Astrocyte (in vitro differentiated cells and primary cell): ENCODE measurements at regions not wholly inside any gene's neighbourhood (a gene's known extent, or its start where the extent isn't known, plus 50 kb on each side); places are given as distances from the start of the nearest gene placed in this dataset.

Experiments
- DNase-seq: peaks from one replicate; pipeline ENCODE4 v3.0.0-alpha.2; 2010; ENCODE audit warnings: low read depth
- FAIRE-seq: peaks from 2 replicates; lab custom pipeline; 2011; peaks lifted over from hg19 to GRCh38; lab: Jason Lieb, UNC
- H2AFZ ChIP-seq: 2 replicates; pipeline ENCODE4 v1.6.0; 2012; ENCODE audit warnings: low read depth, low read length, inconsistent platforms
- H3K27ac ChIP-seq: 2 replicates; pipeline ENCODE4 v1.5.1; 2011; ENCODE audit warnings: low read depth, low read length, inconsistent platforms
- H3K27me3 ChIP-seq: 2 replicates; pipeline ENCODE4 v1.6.0; 2011; ENCODE audit warnings: low read length, inconsistent platforms; ENCODE audit not compliant: insufficient read depth
- H3K36me3 ChIP-seq: 2 replicates; pipeline ENCODE4 v1.5.1; 2011; ENCODE audit warnings: low read length, inconsistent platforms; ENCODE audit not compliant: insufficient read depth
- H3K4me1 ChIP-seq: 2 replicates; pipeline ENCODE4 v1.5.1; 2011; ENCODE audit warnings: low read length, inconsistent platforms; ENCODE audit not compliant: insufficient read depth
- H3K4me2 ChIP-seq: 2 replicates; pipeline ENCODE4 v1.6.0; 2012; ENCODE audit warnings: low read length, inconsistent platforms
- H3K4me3 ChIP-seq: 2 replicates; pipeline ENCODE4 v1.5.1; 2011; ENCODE audit warnings: low read depth, mild to moderate bottlenecking, low read length, inconsistent platforms; ENCODE audit not compliant: insufficient read depth
- H3K79me2 ChIP-seq: 2 replicates; pipeline ENCODE4 v1.6.0; 2012; ENCODE audit warnings: mild to moderate bottlenecking, low read length, inconsistent platforms; ENCODE audit not compliant: insufficient read depth
- H3K9ac ChIP-seq: 2 replicates; pipeline ENCODE4 v1.6.0; 2012; ENCODE audit warnings: mild to moderate bottlenecking, low read length, inconsistent platforms
- H3K9me3 ChIP-seq: 2 replicates; pipeline ENCODE4 v1.5.1; 2012; ENCODE audit warnings: low read depth, mild to moderate bottlenecking, low read length, inconsistent platforms; ENCODE audit not compliant: insufficient read depth
- H4K20me1 ChIP-seq: 2 replicates; pipeline ENCODE4 v1.6.0; 2012; ENCODE audit warnings: low read length, inconsistent platforms; ENCODE audit not compliant: insufficient read depth
- H3K27ac Mint-ChIP-seq: one replicate; pipeline ENCODE4 v1.8.0; 2021; ENCODE audit warnings: mild to moderate bottlenecking, mixed read lengths; ENCODE audit not compliant: unreplicated experiment
- H3K27me3 Mint-ChIP-seq: one replicate; pipeline ENCODE4 v1.8.0; 2021; ENCODE audit warnings: low read depth, mixed read lengths; ENCODE audit not compliant: unreplicated experiment
- H3K36me3 Mint-ChIP-seq: one replicate; pipeline ENCODE4 v1.8.0; 2021; ENCODE audit warnings: low read depth, mixed read lengths; ENCODE audit not compliant: unreplicated experiment
- H3K4me1 Mint-ChIP-seq: one replicate; pipeline ENCODE4 v1.8.0; 2021; ENCODE audit warnings: low read depth, mixed read lengths; ENCODE audit not compliant: unreplicated experiment
- H3K4me3 Mint-ChIP-seq: one replicate; pipeline ENCODE4 v1.8.0; 2021; ENCODE audit warnings: mild to moderate bottlenecking, moderate library complexity, mixed read lengths; ENCODE audit not compliant: unreplicated experiment
- H3K9me3 Mint-ChIP-seq: one replicate; pipeline ENCODE4 v1.8.0; 2021; ENCODE audit warnings: mild to moderate bottlenecking, mixed read lengths; ENCODE audit not compliant: unreplicated experiment
- EZH2 ChIP-seq: IDR thresholded peaks from 2 replicates; pipeline ENCODE4 v1.6.1; 2012; ENCODE audit warnings: mild to moderate bottlenecking, low read length, inconsistent platforms; ENCODE audit not compliant: insufficient read depth
- TF ChIP-seq, protein P1 (sequence below): IDR thresholded peaks from 2 replicates; pipeline ENCODE4 v1.5.1; 2011; ENCODE audit warnings: low read depth, mild to moderate bottlenecking, inconsistent platforms, low read length, moderate library complexity; ENCODE audit not compliant: insufficient read depth

GRCh38 chr12:107386569-107386968 is 293.2 kb upstream of the CRY1 start:
- H3K9ac ChIP-seq, result no peak overlapping the region
- no peak overlapping the region for H3K4me3 ChIP-seq
- H3K79me2 ChIP-seq, result no peaks in the 10 kb centered on the region
- H3K27ac Mint-ChIP-seq, result no peak overlapping the region
- H3K27ac ChIP-seq, result no peak overlapping the region
- no peak overlapping the region for H3K4me3 Mint-ChIP-seq
- no peaks in the 10 kb centered on the region for H3K27me3 ChIP-seq
- no peak for DNase-seq
- no peak overlapping the region for H3K4me2 ChIP-seq
- peaks cover 8% of the 10 kb centered on the region for H3K4me1 ChIP-seq
- H2AFZ ChIP-seq, result no peak overlapping the region
- no peaks in the 10 kb centered on the region for H3K36me3 ChIP-seq
- H3K9me3 Mint-ChIP-seq, result peaks cover 9% of the 10 kb centered on the region
- FAIRE-seq, result no peak
- no peaks in the 10 kb centered on the region for H4K20me1 ChIP-seq
- peaks cover 3% of the 10 kb centered on the region for H3K9me3 ChIP-seq
- TF ChIP-seq EZH2, result no peak
- TF ChIP-seq, protein P1, sequence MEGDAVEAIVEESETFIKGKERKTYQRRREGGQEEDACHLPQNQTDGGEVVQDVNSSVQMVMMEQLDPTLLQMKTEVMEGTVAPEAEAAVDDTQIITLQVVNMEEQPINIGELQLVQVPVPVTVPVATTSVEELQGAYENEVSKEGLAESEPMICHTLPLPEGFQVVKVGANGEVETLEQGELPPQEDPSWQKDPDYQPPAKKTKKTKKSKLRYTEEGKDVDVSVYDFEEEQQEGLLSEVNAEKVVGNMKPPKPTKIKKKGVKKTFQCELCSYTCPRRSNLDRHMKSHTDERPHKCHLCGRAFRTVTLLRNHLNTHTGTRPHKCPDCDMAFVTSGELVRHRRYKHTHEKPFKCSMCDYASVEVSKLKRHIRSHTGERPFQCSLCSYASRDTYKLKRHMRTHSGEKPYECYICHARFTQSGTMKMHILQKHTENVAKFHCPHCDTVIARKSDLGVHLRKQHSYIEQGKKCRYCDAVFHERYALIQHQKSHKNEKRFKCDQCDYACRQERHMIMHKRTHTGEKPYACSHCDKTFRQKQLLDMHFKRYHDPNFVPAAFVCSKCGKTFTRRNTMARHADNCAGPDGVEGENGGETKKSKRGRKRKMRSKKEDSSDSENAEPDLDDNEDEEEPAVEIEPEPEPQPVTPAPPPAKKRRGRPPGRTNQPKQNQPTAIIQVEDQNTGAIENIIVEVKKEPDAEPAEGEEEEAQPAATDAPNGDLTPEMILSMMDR, result no peak
- H3K27me3 Mint-ChIP-seq, result peaks cover 4% of the 10 kb centered on the region
- peaks cover 3% of the 10 kb centered on the region for H3K36me3 Mint-ChIP-seq
- H3K4me1 Mint-ChIP-seq, result peaks cover 4% of the 10 kb centered on the region

GRCh38 chr12:107388263-107388662 is 294.9 kb upstream of the CRY1 start:
- H3K4me3 ChIP-seq, result no peak overlapping the region
- no peaks in the 10 kb centered on the region for H4K20me1 ChIP-seq
- H3K9me3 Mint-ChIP-seq, result peaks cover 7% of the 10 kb centered on the region
- peaks cover 3% of the 10 kb centered on the region for H3K36me3 Mint-ChIP-seq
- TF ChIP-seq EZH2, result no peak
- TF ChIP-seq, protein P1, result no peak
- H3K4me1 ChIP-seq, result peaks cover 14% of the 10 kb centered on the region
- no peak overlapping the region for H3K27ac ChIP-seq
- no peak overlapping the region for H3K27ac Mint-ChIP-seq
- no peaks in the 10 kb centered on the region for H3K36me3 ChIP-seq
- H3K4me1 Mint-ChIP-seq, result peaks cover 14% of the 10 kb centered on the region
- H3K4me2 ChIP-seq, result no peak overlapping the region
- no peak overlapping the region for H2AFZ ChIP-seq
- DNase-seq (no peak), FAIRE-seq (no peak)
- H3K79me2 ChIP-seq, result no peaks in the 10 kb centered on the region
- H3K27me3 ChIP-seq, result no peaks in the 10 kb centered on the region
- peaks cover 3% of the 10 kb centered on the region for H3K9me3 ChIP-seq
- H3K9ac ChIP-seq, result no peak overlapping the region
- H3K4me3 Mint-ChIP-seq, result no peak overlapping the region
- peaks cover 7% of the 10 kb centered on the region for H3K27me3 Mint-ChIP-seq

DNA sequence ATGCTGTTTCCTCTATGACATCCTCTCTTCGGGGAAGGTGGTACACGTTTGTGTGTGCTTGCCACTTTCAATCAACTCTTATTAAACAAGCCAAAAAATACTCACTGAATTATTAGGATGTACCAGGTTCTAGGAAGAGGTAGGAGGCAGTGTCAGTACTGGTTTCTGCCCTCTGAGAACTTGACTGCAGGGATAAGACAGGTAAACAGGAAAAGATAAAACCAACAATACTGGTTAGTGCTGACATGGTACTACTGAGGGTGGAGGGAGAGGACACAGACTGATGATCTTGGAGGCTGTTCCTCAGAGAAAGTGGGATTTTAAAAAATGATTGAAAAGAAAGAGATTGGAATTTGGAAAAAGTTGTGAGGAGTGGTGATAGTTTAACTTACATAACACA is 295.2 kb upstream of the PWP1 start:
- no peak overlapping the region for H3K27ac ChIP-seq
- FAIRE-seq (no peak), DNase-seq (no peak)
- no peak overlapping the region for H3K27ac Mint-ChIP-seq
- H3K9ac ChIP-seq, result no peak overlapping the region
- H3K4me1 ChIP-seq, result peaks cover 11% of the 10 kb centered on the region
- H3K36me3 ChIP-seq, result no peaks in the 10 kb centered on the region
- peaks cover 3% of the 10 kb centered on the region for H4K20me1 ChIP-seq
- H3K4me3 ChIP-seq, result no peak overlapping the region
- peaks cover 3% of the 10 kb centered on the region for H3K36me3 Mint-ChIP-seq
- TF ChIP-seq, protein P1, result no peak
- TF ChIP-seq EZH2, result no peak
- no peaks in the 10 kb centered on the region for H3K79me2 ChIP-seq
- peaks cover 16% of the 10 kb centered on the region for H3K4me1 Mint-ChIP-seq
- peaks cover 5% of the 10 kb centered on the region for H3K9me3 Mint-ChIP-seq
- no peak overlapping the region for H2AFZ ChIP-seq
- no peak overlapping the region for H3K4me3 Mint-ChIP-seq
- peaks cover 4% of the 10 kb centered on the region for H3K27me3 Mint-ChIP-seq
- no peaks in the 10 kb centered on the region for H3K27me3 ChIP-seq
- H3K4me2 ChIP-seq, result no peak overlapping the region
- peaks cover 3% of the 10 kb centered on the region for H3K9me3 ChIP-seq
